Activated T-helper 1 cell treated with anti-CD3 and anti-CD28 coated beads, Interleukin-12 subunit alpha, Interleukin-12 subunit beta, Interleukin-2, Interleukin-4 antibody, amounts not matched to agents 30 ng/mL and 10 ng/mL and 1 ng/mL, durations not matched to agents 14 hours and 24 hours and 36 hours (primary cell): ENCODE measurements at regions not wholly inside any gene's neighbourhood (a gene's known extent, or its start where the extent isn't known, plus 50 kb on each side); places are given as distances from the start of the nearest gene placed in this dataset.

Experiments used
- DNase-seq: peaks from one replicate; pipeline ENCODE4 v3.0.0; 2021; ENCODE audit warnings: low spot score
- H3K27ac Mint-ChIP-seq: one replicate; pipeline ENCODE4 v1.8.0; 2021; ENCODE audit warnings: mild to moderate bottlenecking, mixed read lengths
- H3K27me3 Mint-ChIP-seq: one replicate; pipeline ENCODE4 v1.8.0; 2022; ENCODE audit warnings: mild to moderate bottlenecking, moderate library complexity, mixed read lengths; ENCODE audit not compliant: insufficient read depth
- H3K36me3 Mint-ChIP-seq: one replicate; pipeline ENCODE4 v1.8.0; 2021; ENCODE audit warnings: low read depth, mixed read lengths
- H3K4me1 Mint-ChIP-seq: one replicate; pipeline ENCODE4 v1.8.0; 2021; ENCODE audit warnings: low read depth, mixed read lengths
- H3K4me3 Mint-ChIP-seq: one replicate; pipeline ENCODE4 v1.8.0; 2021; ENCODE audit warnings: mild to moderate bottlenecking, moderate library complexity, mixed read lengths
- H3K9me3 Mint-ChIP-seq: one replicate; pipeline ENCODE4 v1.8.0; 2021; ENCODE audit warnings: mixed read lengths
- intact Hi-C: fragments of 100-400 bp; cut with micrococcal nuclease; formaldehyde crosslinking; loops from one replicate; pipeline ENCODE4 v1.15.1; 2024

- H3K27ac Mint-ChIP-seq, result no peak overlapping the region
- H3K4me3 Mint-ChIP-seq, result no peak overlapping the region
- intact Hi-C loops, result no loop called here
- H3K27me3 Mint-ChIP-seq, result peaks cover 5% of the 10 kb centered on the region
- peaks cover 9% of the 10 kb centered on the region for H3K4me1 Mint-ChIP-seq
- H3K36me3 Mint-ChIP-seq, result no peaks in the 10 kb centered on the region
- no peaks in the 10 kb centered on the region for H3K9me3 Mint-ChIP-seq
- no peak for DNase-seq
Measured at GRCh38 chr2:88856409-88857135, 165.1 kb downstream of the RPIA start.

DNA sequence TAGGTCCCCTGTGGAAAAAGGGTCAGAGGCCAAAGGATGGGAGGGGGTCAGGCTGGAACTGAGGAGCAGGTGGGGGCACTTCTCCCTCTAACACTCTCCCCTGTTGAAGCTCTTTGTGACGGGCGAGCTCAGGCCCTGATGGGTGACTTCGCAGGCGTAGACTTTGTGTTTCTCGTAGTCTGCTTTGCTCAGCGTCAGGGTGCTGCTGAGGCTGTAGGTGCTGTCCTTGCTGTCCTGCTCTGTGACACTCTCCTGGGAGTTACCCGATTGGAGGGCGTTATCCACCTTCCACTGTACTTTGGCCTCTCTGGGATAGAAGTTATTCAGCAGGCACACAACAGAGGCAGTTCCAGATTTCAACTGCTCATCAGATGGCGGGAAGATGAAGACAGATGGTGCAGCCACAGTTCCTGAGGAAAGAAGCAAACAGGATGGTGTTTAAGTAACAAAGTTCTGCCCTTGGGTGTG lies 165.8 kb downstream of the RPIA start:
- Mint-ChIP-seq H3K4me3 (no peak overlapping the region), H3K27me3 (peaks cover 5% of the 10 kb centered on the region), H3K9me3 (no peaks in the 10 kb centered on the region), H3K4me1 (peaks cover 4% of the 10 kb centered on the region), H3K27ac (no peak overlapping the region), H3K36me3 (no peaks in the 10 kb centered on the region)
- intact Hi-C loops, result no loop called here
- no peak for DNase-seq

DNA sequence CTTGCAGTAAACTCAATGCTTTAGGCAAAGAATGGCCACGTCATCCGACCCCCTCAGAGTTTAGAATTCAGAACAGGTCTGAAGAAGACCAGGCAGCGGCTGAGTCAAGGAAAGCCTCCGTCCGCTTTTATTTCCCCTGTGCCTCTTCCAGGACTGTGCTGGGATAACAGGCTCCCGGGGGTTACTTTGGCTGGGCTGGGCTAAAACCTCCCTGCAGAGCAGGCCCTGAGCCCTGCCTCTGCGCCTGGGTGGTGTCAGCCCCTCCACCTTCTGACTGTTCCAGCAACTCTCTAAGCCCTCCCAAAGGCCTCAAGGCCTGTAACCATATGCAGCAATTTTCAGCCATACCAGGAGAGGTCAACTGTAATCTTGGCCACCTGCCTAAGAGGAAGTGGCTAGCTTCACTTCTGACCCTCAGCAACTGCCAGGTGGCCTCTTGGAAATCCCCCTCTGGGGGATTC lies 166.5 kb downstream of the RPIA start:
- intact Hi-C loops, result no loop called here
- Mint-ChIP-seq H3K4me3 (no peak overlapping the region), H3K4me1 (no peaks in the 10 kb centered on the region), H3K36me3 (no peaks in the 10 kb centered on the region), H3K27me3 (peaks cover 8% of the 10 kb centered on the region), H3K9me3 (no peaks in the 10 kb centered on the region), H3K27ac (no peak overlapping the region)
- no peak for DNase-seq

DNA sequence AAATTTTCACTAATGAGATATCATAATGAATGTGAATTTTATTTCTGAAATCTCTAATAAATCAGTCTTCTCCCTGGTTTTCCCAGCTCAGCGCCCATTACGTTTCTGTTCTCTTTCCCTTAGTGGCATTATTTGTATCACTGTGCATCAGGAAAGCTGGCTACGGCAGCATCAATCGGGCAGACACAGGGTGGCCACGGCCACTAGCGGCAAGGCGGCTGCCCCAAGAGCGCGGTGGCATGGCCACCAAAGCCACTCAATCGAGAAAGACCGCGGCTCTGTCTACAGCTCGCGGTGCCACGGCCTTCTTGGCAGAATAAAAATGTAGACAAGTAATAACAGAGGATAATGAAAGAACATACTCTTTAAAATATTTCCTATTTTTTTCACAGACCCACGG lies 168.0 kb downstream of the RPIA start:
- Mint-ChIP-seq H3K9me3 (no peaks in the 10 kb centered on the region), H3K36me3 (no peaks in the 10 kb centered on the region), H3K27me3 (peaks cover 13% of the 10 kb centered on the region), H3K4me3 (no peak overlapping the region), H3K27ac (no peak overlapping the region), H3K4me1 (no peaks in the 10 kb centered on the region)
- intact Hi-C loops, result no loop called here
- DNase-seq, result no peak

DNA sequence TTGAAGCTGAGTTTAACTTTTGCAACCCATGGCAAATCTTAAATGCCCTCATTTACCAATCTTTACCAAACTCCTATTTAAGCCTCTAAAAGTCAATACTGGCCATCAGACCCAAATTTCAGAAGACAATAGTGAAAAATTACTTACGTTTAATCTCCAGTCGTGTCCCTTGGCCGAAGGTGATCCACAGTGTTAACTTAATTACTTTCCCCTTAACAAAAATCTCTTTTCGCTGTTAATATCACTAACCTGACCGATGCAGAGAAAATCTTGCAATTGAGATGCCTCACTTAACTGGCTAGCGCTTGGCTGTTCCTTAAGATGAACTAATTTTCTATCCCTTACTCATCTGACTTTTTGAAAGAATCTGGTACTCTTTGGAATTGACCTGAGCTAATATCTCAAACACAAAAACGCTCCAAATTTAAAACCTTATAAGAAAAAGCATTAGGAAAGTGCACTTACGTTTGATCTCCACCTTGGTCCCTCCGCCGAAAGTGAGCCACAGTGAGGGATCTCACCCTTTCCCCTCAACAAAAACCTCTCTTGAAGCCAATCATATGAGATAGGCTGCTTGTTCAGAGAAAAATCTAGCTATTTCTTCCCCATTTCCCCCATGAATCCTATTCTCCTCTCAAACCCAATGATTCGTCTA lies 169.1 kb downstream of the RPIA start:
- intact Hi-C loops, result no loop called here
- peaks cover 11% of the 10 kb centered on the region for H3K27me3 Mint-ChIP-seq
- H3K27ac Mint-ChIP-seq, result no peak overlapping the region
- DNase-seq, result no peak
- H3K36me3 Mint-ChIP-seq, result no peaks in the 10 kb centered on the region
- no peaks in the 10 kb centered on the region for H3K4me1 Mint-ChIP-seq
- H3K4me3 Mint-ChIP-seq, result no peak overlapping the region
- no peaks in the 10 kb centered on the region for H3K9me3 Mint-ChIP-seq

GRCh38 chr2:88865801-88866371 lies 174.4 kb downstream of the RPIA start:
- no peak for DNase-seq
- intact Hi-C loops, result no loop called here
- H3K4me1 Mint-ChIP-seq, result no peaks in the 10 kb centered on the region
- peaks cover 28% of the 10 kb centered on the region for H3K27me3 Mint-ChIP-seq
- no peak overlapping the region for H3K4me3 Mint-ChIP-seq
- no peak overlapping the region for H3K27ac Mint-ChIP-seq
- H3K9me3 Mint-ChIP-seq, result no peaks in the 10 kb centered on the region
- H3K36me3 Mint-ChIP-seq, result no peaks in the 10 kb centered on the region

- no peak for DNase-seq
- intact Hi-C loops, result no loop called here
- H3K4me3 Mint-ChIP-seq, result no peak overlapping the region
- no peak overlapping the region for H3K27ac Mint-ChIP-seq
- peaks cover 28% of the 10 kb centered on the region for H3K27me3 Mint-ChIP-seq
- no peaks in the 10 kb centered on the region for H3K9me3 Mint-ChIP-seq
- no peaks in the 10 kb centered on the region for H3K4me1 Mint-ChIP-seq
- no peaks in the 10 kb centered on the region for H3K36me3 Mint-ChIP-seq
Measured at GRCh38 chr2:88866756-88867155, 175.3 kb downstream of the RPIA start.

DNA sequence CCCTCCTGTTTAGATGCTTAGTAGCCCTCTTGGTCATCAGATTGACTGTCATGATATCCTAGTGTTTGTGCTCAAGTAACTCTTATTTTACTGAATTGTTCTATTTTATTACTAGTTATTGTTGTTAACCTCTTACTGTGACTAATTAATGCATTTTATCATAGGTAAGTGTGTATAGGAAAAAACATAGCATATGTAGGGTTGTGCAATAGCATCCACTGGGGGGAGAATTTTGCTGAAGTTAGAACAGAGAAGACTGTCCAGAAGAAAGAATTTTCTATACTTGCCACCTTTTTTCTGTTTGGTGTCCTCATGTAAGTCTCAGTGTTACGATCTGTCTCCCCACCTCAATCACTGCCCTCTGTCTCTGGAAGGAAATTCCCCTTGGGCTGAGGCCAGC lies 177.4 kb downstream of the RPIA start:
- no peaks in the 10 kb centered on the region for H3K9me3 Mint-ChIP-seq

DNA sequence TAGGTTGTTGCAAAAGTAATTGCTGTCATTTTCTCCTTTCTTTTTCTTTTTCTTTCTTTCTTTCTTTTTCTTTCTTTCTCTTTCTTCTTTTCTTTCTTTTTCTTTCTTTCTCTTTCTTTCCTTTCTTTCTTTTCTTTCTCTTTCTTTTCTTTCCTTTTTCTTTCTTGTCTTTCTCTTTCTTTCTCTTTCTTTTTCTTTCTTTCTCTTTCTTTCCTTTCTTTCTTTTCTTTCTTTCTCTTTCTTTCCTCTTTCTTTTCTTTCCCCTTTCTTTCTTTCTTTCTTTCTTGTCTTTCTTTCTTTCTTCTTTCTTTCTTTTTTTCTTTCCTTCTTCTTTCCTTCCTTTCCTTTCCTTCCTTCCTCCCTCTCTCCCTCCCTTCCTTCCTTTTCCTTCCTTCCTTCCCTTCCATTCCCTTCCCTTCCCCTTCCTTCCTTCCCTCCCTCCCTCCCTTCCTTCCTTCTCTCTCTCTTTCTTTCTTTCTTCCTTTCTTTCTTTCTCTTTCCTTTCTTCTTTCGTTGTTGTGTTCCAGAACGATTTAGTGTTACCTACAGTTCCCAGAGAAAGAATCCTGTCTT lies 178.9 kb downstream of the RPIA start:
- no peak for DNase-seq
- H3K27ac Mint-ChIP-seq, result no peak overlapping the region
- no peaks in the 10 kb centered on the region for H3K4me1 Mint-ChIP-seq
- H3K4me3 Mint-ChIP-seq, result no peak overlapping the region
- no peaks in the 10 kb centered on the region for H3K36me3 Mint-ChIP-seq
- intact Hi-C loops, result loop anchor here (10.0 kb wide), 1 partner anchor 284 kb away; no protein-coding TSS in a partner anchor
- no peaks in the 10 kb centered on the region for H3K9me3 Mint-ChIP-seq
- H3K27me3 Mint-ChIP-seq, result peaks cover 24% of the 10 kb centered on the region

More for the DNA sequence above, 177.4 kb downstream of the RPIA start:
- Mint-ChIP-seq H3K27me3 (peaks cover 25% of the 10 kb centered on the region), H3K4me1 (no peaks in the 10 kb centered on the region), H3K27ac (no peak overlapping the region), H3K36me3 (no peaks in the 10 kb centered on the region), H3K4me3 (no peak overlapping the region)
- intact Hi-C loops, result no loop called here
- DNase-seq, result no peak

DNA sequence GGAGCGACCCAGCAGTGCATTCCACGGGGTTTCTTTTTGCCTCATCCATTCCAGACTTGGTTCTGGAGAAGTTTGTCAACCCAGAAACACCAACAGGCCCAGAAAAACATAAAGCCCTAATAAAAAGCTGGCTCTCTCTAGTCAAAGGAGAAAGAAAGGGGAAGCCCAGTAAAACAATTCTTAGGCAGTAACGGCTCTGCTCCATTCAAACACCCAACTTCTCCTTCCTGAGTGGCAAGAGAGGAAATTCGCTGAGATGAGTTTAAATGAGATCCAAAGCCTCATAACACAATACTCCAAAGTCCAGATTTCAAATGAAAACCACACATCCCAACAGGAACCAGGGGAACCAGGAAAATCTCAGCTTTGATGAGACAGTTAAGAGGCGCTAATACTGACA lies 179.9 kb downstream of the RPIA start:
- Mint-ChIP-seq H3K4me1 (no peaks in the 10 kb centered on the region), H3K36me3 (no peaks in the 10 kb centered on the region), H3K27ac (no peak overlapping the region), H3K4me3 (no peak overlapping the region), H3K9me3 (no peaks in the 10 kb centered on the region), H3K27me3 (peaks cover 20% of the 10 kb centered on the region)
- intact Hi-C loops, result loop anchor here (10.0 kb wide), 1 partner anchor 283 kb away; no protein-coding TSS in a partner anchor
- no peak for DNase-seq

DNA sequence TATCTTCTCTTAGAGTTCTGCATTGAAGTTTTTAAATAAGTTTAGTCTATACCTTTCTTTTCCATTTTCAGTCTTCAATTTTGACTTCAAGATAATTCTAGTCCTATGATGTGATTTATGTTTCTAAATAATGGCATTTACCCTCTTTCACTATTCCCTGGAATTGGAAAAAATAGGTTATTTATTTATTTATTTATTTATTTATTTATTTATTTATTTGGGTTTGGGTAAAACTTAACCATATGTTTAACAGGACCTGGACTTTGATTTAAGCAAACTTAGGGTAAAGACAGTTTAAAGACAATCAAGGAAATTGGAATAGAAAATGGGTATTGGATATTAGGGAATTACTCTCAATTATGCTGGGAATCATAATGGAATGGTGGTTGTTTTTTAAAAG lies 182.1 kb downstream of the RPIA start:
- Mint-ChIP-seq H3K4me1 (no peaks in the 10 kb centered on the region), H3K27ac (no peak overlapping the region), H3K27me3 (peaks cover 13% of the 10 kb centered on the region), H3K4me3 (no peak overlapping the region), H3K36me3 (no peaks in the 10 kb centered on the region), H3K9me3 (no peaks in the 10 kb centered on the region)
- intact Hi-C loops, result loop anchor here (1.0 to 10.0 kb wide), 4 partner anchors 46 to 281 kb away; no protein-coding TSS in a partner anchor
- DNase-seq, result no peak

DNA sequence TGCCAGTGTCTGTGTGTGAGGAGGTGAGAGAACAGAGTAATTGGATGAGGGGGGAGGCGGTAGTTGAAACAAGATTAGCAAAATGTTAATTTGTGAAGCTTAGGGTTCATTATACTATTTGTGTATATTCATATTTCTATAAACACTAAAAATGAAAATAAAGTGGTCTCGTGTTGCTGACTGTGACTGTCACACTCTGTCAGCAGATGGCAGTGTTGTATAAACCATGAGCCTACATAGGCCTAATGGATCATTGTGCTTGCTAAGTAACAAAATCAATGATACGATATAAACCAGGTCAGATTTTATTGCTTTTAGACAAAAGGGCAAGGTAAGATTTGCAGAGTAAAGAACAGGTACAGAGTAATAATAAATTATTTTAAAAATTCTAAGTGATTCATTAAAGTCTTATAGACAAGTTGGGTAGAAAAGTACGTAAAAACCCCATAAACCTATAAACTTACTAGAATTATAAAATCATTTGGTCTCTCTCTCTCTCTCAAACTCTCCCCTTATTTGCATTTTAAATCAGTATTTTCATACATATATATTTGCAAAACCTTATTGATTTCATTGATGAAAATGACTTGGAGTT lies 182.7 kb downstream of the RPIA start:
- Mint-ChIP-seq H3K4me3 (no peak overlapping the region), H3K27ac (no peak overlapping the region), H3K36me3 (no peaks in the 10 kb centered on the region), H3K9me3 (no peaks in the 10 kb centered on the region), H3K4me1 (no peaks in the 10 kb centered on the region), H3K27me3 (peaks cover 17% of the 10 kb centered on the region)
- intact Hi-C loops, result loop anchor here (1.0 to 10.0 kb wide), 4 partner anchors 45 to 281 kb away; no protein-coding TSS in a partner anchor
- DNase-seq, result peak; percentile 31
